Stomach (tissue), 8 donors: ENCODE measurements at regions not wholly inside any gene's neighbourhood (a gene's known extent, or its start where the extent isn't known, plus 50 kb on each side); places are given as distances from the start of the nearest gene placed in this dataset.

Source experiments
- DNase-seq, 2 donors: peaks; one replicate each; pipeline versions ENCODE4 v3.0.0 to v3.0.0-alpha.2; 2013 to 2019
- H3K27ac ChIP-seq, 5 donors: fragments of 200-600 bp in 4 of 5; sonication (generic) in 4 of 5; one replicate each; pipeline ENCODE4 v1.5.1; 2013 to 2019; ENCODE audit warnings: mild to moderate bottlenecking in 1 of 5, moderate library complexity in 1 of 5
- H3K27me3 ChIP-seq, 3 donors: fragments of 200-600 bp; sonication (generic); one replicate each; pipeline ENCODE4 v1.5.1; 2017 to 2019; ENCODE audit warnings: mixed run types in 1 of 3
- H3K36me3 ChIP-seq, 4 donors: fragments of 200-600 bp; sonication (generic); 1 replicate in 3 of 4; 2 replicates in 1 of 4; pipeline ENCODE4 v1.5.1; 2016 to 2019
- H3K4me1 ChIP-seq, 4 donors: fragments of 200-600 bp; sonication (generic); one replicate each; pipeline ENCODE4 v1.5.1; 2016 to 2019
- H3K4me3 ChIP-seq, 4 donors: fragments of 200-600 bp; sonication (generic) in 3 of 4; one replicate each; pipeline ENCODE4 v1.5.1; 2016 to 2019; ENCODE audit warnings: mild to moderate bottlenecking in 1 of 4
- H3K9me3 ChIP-seq, 4 donors: fragments of 200-600 bp; sonication (generic); one replicate each; pipeline ENCODE4 v1.5.1; 2016 to 2019
- CTCF ChIP-seq, 7 experiments: fragments of 450-650 bp in 4 of 7; fragments of 200-600 bp in 3 of 7; sonication (generic) in 3 of 7; IDR thresholded peaks; one replicate each; pipeline ENCODE4 v1.5.1; 2016 to 2019; ENCODE audit warnings: antibody characterized with exemption in 7 of 7, control low read depth in 2 of 7, mild to moderate bottlenecking in 1 of 7
- EP300 ChIP-seq: sonication (generic); formaldehyde crosslinking; IDR thresholded peaks from one replicate; pipeline ENCODE4 v1.6.1; 2017; ENCODE audit warnings: antibody characterized with exemption
- POLR2A ChIP-seq, 4 donors: fragments of 450-650 bp; IDR thresholded peaks; one replicate each; pipeline ENCODE4 v1.6.1; 2016; ENCODE audit warnings: antibody characterized with exemption in 4 of 4, control low read depth in 2 of 4, mild to moderate bottlenecking in 1 of 4, moderate library complexity in 1 of 4
- POLR2AphosphoS5 ChIP-seq, 3 donors: sonication (generic); formaldehyde crosslinking; IDR thresholded peaks; one replicate each; pipeline ENCODE4 v1.6.1; 2016; ENCODE audit warnings: antibody characterized with exemption in 3 of 3
- WGBS, 5 donors: extraction: QIAGEN DNeasy Blood & Tissue Kit in 3 of 5; methylation state at CpG; one replicate each; pipeline versions ENCODE4 v1.1.5 to v1.1.7; 2013 to 2018; 5-methylcytosine and 5-hydroxymethylcytosine counted together
- intact Hi-C: fragments of 100-400 bp; cut with DNase I; formaldehyde crosslinking; loops from one replicate; pipeline ENCODE4 v1.15.1; 2023; ENCODE audit warnings: low total_unique reads
- small RNA-seq, 4 donors: library from RNA; depleted of rRNA; stranded (forward); fragments of <200 nt; gene quantifications; one replicate each; pipeline ENCODE3, GENCODE V24; 2016
- donor health status: healthy with polysubstance abuse.
- donor health status: Bipolar disorder and iron deficiency.
- donor health status: healthy.

DNA sequence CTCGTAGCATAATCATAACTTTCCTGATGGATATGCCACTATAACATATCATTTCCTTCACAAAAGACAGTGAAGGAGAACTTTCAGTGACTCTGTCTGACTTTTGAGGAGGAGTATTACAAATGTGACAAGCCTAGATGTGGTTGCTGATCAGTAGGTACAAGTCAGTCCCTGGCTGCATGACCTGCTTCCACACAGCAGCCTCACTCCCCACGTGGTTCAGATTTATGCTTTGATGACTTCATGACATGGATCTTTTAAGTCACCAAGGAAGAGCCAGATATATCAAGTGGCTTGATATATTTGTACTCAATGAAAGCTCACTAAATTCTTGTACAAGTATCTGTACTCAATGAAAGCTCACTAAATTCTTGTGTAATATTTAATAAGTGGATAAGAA, 50.9 kb upstream of the MKLN1 start:
- TF ChIP-seq POLR2A (IDR thresholded peaks at IDR 0.05) (no peak), CTCF (IDR thresholded peaks at IDR 0.05) (no peak), POLR2AphosphoS5 (IDR thresholded peaks at IDR 0.05) (no peak), EP300 (no peak)
- 64 to 75% (median 72%) methylated on average over 2 of the region's 2 CpGs for WGBS, 5 donors
- no peak for DNase-seq
- H3K27ac ChIP-seq, result no peak overlapping the region
- H3K36me3 ChIP-seq, result no peaks in the 10 kb centered on the region
- H3K9me3 ChIP-seq, result no peaks in the 10 kb centered on the region
- intact Hi-C loops, result no loop called here
- H3K27me3 ChIP-seq, result no peaks in the 10 kb centered on the region
- no peak overlapping the region for H3K4me3 ChIP-seq
- H3K4me1 ChIP-seq, result no peaks in the 10 kb centered on the region

Small RNA genes lying in the stretch of these regions (small RNA-seq; reads per million reads assigned to genes)
- gene AC016831.3 (0 reads per million in 4 donors), gene RNU6-1010P (0 reads per million in 4 donors)
